Stimulated activated CD8-positive, alpha-beta memory T cell treated with anti-CD3 and anti-CD28 coated beads, Interleukin-4, amount 100 ng/mL, for 24 hours (primary cell): ENCODE measurements at regions not wholly inside any gene's neighbourhood (a gene's known extent, or its start where the extent isn't known, plus 50 kb on each side); places are given as distances from the start of the nearest gene placed in this dataset.

Experiments used
- DNase-seq: peaks from one replicate; pipeline ENCODE4 v3.0.0-alpha.2; 2020; ENCODE audit warnings: low read depth

DNA sequence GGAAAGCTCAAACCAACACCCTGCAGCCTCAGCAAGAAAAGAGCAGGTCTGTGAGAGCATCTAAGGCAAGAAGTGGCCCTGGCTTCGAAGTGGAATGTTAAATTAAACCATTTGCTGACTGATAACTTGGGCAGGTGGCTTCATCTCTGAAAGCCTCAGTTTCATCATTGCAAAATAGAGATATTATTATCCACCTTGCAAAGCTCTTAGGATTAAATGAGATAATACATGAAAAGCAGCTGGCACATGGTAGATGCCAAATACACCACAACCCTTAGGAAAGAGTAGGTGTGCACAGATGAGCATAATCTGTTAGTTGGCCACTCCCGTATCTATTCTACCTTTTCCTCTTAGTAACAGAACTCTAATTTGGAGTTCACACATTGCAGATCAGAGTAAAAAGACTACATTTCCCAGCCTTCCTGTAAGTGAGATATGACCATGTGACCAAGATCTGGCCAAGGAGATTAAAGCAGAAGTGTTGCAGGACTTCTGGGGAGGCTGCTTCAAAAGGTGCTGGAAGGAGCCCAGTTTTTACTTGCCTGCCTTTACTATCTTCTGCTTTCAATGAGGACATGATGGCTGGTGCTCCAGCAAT lies 288.7 kb downstream of the SOX9 start:
- no peak for DNase-seq

DNA sequence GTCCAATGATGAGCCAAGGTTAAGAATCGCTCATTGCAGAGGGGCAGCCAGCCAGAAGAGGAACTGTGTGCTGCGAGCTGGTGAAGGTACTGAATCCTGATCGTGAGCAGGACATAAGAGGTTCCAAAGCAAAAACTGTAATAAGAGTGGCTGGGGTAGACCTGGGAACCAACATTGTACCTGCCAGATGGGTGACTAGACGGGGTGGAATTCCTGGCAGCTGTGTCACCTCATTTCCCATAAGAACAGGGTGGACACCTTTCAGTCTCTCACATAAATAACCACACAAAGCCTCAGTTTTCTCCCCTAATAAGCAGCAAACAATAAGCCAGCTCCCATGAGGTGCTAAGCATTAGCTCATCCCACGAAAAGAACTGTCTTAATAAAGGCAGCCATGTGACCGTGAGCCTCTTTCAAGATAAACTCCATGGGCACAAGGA lies 290.3 kb downstream of the SOX9 start:
- no peak for DNase-seq

DNA sequence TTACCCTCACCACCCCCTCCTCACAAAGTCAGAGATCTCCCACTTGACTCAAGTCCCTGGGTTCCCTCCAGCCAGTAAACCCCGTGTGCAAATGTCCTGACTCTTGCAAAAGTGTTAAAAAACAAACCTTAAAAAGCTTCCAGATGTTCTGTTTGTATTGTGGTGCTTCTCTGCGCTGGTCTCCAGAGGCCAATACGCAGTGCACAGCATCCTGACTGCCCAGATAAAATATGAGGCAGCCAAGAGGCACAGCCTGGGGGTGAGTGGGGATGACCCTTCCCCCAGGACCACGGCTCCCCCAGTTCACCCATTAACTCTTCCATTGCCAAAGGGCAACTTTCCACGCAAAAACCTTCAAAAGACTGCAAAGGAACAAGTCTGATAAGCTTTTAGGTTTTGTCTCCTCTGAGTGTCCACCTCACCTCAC lies 291.8 kb downstream of the SOX9 start:
- no peak for DNase-seq

DNA sequence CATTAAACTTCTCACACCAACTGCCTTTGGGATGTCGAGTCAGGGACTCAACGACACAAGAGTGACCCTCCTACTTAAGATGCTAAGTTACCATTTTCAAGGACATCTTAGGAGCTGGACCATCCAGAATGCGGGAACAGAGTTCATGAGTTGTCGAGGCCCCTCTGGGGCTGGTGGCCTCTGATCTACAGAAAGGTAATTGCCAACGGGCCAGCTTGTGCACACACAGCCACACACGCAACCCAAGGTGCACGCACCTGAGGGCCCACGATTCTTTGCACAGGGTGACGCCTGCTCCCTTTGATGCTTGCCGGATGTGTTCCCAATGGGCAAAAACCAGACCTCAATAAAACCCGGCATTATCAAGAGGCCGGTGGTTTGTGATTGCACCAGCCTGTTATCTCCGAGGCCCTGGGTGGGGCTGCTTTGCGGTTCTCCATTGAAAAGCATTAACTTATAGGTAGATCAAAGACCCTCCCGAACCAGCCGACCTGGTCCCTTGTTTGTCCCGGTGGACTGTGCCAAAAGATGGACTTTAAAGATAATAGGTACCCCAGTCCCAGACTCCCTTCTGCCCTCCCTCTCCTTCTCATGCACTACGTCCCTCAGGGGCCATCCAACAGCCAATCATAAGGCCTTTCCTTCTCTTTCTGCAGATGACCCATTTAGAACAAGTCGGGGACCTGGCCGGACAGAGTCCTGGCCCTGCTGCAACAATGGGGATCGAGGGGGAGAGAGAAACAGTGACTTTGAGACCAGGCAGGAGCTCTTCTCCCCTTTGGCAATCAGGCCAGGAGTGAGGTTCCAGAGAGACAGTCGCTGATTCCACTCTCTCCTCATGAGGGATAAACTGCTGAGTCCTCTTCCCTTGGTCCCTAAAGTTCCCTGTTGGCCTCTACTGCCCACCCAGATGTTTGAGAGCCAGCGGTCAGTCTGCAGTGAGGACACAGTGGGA lies 292.5 kb downstream of the SOX9 start:
- DNase-seq, result no peak

DNA sequence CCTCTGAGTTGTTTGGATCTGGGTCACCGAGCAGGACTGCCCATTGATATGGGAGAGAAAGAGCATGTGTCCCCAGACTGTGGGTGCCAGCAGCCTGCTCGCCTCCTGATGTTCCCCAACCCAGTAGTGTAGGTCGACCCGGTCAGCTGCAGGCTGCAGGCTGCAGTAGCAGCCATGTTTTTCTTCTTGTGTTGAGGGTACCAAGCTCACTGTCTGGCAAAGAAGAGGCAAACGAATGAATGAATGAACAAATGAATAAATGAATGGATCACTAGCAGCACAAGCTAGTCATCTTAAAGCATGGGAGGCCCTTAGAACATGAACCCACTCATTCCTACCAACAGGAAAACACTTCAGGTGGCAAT lies 293.2 kb downstream of the SOX9 start:
- no peak for DNase-seq

DNA sequence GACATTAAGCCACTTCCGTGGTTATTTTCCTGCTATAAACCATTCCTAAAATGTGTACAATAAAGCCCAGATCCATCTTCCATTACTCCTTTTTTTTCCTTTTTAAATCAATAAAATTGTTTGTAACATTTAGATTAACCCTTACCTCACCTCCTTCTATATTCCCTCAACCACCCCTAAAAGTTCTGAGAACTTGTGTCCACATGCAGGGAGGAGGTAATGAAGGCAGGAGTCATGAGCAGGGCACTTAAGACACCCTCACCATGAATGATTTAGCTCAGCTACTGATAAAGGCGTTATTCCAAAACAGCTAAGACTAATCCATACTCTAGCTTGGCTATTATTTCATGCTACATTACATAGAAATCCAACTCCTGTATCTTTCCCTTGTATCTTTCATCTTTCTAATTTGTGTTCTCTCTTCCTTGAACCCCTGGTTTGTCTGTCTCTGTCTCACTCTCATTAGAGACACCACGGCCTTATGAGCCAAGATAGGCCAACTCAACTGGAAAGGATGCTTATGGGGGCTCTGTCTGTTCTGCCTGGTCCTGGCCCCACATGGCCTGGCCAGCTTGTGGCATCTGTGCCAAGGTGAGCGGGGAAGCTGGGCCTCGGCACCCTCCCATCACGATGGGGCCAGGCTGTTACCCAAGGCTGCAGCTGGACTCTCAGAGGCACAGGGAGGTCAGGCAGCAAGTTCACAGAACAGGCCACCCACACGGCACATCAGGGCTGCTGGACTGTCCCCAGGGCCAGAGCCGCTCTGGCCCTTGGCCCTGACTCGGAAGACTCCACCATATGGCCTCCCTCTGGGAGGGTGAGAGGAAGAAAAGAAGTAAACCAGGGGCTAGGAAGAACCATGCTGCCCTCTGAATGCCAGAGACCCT lies 294.4 kb downstream of the SOX9 start:
- no peak for DNase-seq

DNA sequence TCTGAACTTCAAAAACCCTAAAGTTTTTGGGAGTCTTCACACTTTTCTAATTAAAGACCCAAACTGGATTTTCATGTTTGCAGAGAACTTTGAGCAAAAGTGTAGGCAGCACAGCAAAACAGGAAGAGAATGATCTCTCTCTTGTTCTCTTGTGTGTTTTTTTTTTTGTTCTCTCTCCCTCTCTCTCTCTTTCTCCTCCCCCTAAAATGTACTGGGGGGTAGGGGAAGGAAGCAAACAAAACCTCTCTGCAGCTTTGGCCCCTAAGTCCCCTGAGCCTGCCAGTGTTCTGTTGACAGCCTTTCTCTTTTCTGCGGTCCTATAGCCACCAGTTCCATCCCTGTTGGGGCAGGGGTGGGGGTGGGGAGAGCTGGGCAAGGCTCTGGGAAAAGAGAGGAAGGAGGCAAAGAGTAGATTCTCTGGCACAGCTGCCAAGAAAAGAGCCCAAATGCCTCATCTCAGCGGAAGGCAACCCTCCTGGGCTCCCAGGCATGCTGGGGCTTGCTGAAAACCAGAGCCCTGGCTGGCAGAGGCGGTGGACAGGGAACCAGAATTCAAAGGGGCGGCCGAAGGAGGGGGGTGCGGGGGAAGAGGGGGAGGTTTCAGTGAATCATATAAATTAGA lies 295.3 kb downstream of the SOX9 start:
- no peak for DNase-seq

DNA sequence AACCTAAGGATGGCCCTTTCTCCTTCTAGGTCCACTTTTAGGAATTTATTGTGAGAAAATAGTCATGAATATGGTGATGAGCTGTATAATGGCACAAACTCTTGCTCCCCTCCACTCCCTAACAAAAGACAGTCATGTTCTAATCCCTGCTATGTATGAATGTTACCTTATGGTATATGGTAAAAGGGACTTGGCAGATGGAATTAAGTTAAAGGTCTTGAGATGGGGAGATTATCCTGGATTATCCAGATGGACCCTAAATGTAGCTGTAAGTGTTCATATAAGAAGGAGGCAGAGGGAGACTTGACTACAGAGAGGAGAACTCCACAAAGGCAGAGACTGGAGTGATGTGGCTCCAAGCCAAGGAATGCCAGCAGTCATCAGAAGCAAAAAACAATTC lies 296.1 kb downstream of the SOX9 start:
- no peak for DNase-seq

DNA sequence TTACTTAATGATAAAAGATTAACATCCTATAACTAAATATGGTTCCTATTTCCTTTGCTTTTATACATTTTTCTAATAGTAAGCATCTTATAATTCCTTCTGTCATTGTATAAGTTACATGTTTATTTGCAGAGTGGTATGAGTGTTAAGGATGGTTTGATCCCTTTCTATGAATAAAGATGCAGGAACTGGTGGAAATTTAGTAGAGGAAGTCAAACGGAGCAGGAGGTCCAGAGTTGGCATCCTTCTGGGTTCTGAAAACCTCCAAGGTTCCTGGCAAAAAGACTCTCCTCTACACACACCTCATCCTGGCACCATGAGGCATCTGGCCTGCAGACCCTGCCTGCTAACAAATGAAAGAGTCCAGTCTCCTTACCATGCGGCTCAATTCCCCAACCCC lies 296.8 kb downstream of the SOX9 start:
- DNase-seq, result no peak

DNA sequence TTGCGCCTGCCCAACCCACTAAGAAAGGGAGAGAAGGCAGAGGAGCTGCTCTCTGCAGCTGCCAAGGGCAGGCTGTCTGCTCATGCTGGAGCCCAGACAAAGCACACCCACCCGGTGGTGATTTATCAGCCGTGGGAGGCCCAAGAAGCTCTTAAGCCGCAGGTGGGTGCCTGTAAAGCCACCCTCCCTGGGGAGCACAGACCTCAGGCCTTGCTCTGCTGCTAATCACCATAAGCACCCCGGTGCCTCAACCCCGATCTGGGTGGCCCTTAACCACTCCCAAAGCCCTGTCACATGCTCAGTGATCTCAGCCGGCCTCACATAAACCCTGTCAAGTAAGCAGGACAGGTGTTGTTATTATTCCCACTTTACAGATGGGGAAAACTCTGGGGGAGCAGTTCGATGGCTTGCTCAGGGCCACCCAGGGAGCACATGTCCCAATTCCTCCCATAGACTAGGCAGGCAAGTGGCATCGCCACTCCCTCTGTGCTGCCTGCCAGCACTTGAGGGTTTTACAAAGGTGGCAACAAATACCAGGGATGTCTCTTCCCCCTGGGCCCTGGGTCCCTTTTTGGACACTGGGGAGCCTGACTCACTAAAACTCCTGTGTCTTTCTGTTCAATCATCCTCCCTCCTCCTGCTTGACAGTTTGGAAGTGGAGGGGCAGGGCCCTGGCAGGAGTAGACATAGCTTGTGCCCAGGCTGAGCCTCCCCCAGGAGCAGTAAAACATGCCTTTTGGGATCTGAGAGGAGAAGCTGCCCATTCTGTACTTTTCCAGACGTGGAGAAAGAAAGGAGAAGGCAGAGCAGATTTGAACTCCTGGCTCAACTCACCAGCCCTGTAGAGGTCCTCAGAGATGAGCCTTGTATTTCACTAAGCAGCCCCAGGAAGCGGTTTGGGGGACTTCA lies 299.3 kb downstream of the SOX9 start:
- no peak for DNase-seq

DNA sequence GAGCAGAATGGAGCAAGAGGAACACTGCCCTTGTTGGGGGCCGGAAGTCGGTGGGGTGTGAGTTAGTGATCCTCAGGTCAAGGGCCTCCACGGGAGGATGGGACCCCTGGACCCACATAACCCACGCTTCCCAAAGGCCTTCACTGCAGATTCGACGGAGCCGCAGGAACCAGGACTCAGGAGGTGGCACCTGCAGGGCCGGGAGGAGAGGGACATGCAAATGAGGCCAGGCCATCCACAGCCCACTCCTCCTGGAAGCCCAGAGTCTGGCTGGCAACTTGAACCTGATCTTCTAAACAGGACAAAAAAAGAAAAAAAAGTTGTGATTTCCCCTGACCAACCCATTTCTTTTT lies 299.9 kb downstream of the SOX9 start:
- no peak for DNase-seq

DNA sequence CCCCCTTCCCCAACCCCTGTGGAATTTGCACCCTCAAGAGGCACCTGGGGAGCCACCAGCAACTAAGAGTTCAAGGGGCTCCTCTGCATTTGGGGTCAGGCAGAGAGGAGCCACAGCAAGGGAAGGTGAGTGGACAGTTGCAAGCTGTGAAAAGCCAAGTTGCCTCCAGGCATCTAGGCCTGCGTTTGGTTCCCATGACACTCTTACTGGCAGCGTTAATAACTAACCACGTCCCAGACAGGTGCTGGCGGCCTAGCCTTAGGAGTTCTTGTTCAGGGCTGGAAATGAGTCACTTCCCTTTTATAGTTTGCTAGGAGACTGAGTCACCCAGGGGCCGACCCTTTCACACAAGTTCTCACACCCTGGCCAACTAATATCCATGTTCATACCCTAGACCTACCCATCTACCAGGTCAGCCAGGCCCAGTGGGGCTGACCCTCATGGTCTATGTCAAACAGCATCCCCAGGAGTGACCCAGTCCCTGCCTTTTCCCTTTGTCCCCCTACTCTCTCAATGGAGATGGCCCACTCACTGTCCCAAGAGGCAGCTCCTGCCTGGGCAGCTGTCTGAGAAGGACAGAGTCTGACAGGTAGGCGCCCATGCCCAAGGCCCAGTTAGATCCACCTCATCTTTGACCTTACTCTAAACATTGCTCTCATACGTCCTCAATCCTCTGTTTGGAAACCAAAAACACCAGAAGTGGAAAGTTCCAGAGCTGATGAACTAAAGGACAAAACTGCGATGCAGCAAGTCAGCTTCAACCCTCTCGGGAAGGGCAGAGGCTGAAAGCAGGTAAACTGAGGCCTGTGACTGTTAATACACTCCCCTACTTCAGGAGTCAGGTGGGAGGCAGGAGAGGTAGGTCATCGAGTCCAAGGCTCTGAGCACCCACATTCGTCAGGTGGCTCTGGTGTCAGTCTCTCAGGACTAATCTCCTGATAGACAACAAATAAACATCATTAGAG lies 300.6 kb downstream of the SOX9 start:
- DNase-seq, result no peak

DNA sequence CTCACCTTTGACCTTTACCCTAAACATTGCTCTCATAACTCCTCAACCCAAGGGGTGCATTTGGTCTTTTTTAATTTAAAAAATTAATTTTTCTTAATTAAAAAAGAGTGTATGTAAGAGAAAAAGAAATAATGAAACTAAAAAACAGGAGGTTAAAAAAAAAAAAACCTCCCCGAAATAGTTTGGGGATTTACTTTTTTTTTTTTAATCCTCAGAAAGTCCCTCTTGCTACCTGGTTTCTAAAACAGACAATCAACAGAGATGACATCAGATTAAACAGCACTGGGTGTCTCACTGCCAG lies 301.3 kb downstream of the SOX9 start:
- no peak for DNase-seq

DNA sequence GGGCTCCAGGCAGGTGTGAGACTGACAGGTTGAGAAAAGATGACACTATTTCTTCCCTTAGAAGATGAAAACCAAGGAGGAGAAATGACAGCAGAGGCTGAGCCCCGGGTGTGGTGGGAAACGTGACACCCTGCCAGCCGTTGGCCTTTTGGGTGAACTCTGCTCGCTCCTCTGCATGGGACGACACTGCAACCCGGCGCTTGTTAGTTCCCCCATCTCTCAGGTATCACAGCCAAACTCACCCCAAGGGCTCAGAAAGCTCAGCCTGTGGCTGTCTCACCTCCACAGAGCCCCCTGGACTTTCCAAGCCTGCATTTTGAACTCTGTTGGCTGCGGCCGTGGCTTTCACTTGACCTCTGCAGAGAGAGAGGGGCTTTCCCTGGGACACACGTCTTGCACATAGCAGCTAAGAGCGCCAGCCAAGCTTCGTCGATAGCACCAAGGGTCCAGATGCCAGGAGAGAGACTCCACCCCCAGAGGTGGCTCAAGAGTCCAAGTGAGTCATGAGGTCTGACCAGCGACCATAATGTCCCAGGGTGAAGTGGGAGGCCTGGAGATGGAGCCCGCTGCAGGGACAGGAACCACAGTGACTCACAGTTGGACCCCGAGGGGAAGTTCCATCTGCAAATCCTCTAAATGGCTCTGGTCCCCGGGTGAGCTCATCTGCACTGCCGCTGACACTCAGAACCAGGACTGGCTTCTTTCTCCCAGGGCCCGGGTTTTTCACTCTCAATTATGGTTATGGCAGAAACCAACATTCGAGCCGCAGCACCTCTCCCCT lies 301.9 kb downstream of the SOX9 start:
- DNase-seq, result no peak

DNA sequence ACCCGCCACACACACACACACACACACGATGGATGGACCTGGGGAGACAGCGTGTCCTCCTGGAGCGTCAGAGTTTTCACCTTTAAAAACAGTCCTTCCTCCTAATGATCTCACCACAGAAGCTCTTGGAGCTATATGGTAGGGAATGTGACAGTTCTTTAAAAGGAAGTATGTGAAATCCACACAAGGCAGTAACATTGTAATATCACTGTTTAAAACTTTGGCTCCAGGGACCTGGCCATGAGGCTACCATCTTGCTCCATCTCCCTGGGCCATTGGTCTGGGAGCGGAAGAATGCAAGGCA lies 302.4 kb downstream of the SOX9 start:
- no peak for DNase-seq

DNA sequence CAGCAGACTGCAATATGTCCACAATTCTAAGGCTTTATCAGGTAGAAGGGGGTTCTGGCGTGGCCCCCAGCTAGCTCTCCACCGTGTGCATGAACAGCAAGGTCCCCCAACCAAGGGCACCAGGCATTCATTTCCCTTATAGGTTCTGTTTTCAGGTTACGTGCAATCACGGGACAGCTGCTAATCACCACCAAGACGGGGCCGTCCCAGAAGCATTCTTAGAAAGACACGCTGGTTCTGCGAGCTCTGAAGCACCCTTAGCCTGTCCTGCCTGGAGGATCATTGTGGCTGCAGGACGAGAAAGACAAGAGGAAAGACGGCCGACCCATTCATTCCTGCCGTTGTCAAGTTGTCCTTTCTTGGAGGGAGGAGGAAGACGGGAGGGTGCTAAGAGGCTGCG lies 302.9 kb downstream of the SOX9 start:
- no peak for DNase-seq

DNA sequence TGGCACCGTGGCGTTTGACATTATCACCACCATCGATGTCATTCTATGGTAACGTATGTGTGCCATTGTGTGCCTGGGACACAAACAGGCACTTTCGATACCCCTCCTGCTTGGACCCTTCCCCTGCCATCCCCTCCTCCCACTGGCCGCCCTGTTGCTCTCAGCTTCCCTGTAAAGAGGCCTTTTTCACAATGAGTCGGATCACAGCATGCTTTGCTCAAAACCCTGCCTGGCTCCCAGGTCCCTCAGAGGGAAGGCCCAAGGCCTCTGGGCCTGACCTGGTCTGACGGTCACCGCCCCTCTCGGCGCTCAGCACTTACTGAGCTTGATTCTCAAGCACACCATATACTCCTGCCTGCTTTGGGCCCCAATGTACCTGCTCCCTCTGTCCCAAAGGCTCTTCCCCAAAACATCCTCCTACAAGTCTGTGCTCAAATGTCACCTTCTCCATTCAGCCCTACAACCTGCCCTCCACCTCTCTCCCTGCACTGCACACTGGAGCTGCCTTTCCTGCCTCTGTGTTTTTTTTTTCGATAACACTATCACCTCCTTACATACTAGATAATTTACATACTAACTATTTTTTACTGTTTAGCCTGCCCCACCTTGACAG lies 303.8 kb downstream of the SOX9 start:
- no peak for DNase-seq

DNA sequence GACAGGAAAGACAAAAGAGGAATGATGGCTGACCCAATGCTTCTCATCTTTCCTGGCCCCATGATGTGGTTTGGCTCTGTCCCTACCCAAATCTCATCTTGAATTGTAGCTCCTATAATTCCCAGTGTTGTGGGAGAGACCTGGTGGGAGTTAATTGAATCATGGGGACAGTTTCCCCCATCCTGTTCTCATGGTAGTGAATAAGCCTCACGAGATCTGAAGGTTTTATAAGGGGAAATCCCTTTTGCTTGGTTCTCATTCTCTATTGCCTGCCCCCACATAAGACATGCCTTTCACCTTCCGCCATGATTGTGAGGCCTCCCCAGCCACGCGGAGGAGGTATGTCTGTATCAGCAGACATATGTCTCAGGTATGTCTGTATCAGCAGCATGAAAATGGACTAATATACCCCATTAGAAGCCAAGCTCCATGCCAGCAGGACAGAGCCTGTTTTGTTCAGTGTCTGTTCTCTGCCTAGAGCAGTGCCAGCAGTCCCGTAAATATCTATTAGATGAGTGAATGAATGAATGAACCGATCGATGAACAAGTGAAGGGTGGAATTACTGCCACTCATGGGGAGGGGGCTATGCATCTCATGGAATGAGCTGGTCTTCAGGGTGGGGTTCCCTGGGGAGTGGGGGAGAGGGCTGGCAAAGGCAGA lies 304.4 kb downstream of the SOX9 start:
- DNase-seq, result no peak

DNA sequence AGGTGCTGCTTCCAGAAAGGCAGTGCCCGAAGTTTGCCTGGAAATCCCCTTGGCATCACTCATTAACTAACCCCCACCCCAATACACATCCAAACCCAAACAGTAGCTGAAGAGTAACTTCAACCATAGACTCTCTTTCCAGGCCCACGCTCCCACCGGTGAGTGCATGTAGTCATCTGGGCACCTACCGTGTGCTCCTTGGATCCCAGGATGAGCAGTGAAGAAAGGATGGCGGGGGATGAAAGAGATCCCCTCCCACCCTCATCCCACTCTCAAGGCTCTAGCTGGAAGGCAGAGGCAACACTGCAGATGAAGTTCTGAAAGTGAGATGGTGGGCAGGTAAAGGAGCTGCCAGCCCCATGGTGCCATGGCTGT lies 305.0 kb downstream of the SOX9 start:
- no peak for DNase-seq
